ENCODE measurements at regions not wholly inside any gene's neighbourhood (a gene's known extent, or its start where the extent isn't known, plus 50 kb on each side); places are given as distances from the start of the nearest gene placed in this dataset.
"Not testable (repeated sequence)": the region's sequence is repeated elsewhere in the genome, so short reads cannot be mapped to it uniquely, and the experiment has no call there.

GRCh38 chr16:65827231-65827630 is 539.3 kb upstream of the CDH5 start:
- DNase-seq, result no peak

DNA sequence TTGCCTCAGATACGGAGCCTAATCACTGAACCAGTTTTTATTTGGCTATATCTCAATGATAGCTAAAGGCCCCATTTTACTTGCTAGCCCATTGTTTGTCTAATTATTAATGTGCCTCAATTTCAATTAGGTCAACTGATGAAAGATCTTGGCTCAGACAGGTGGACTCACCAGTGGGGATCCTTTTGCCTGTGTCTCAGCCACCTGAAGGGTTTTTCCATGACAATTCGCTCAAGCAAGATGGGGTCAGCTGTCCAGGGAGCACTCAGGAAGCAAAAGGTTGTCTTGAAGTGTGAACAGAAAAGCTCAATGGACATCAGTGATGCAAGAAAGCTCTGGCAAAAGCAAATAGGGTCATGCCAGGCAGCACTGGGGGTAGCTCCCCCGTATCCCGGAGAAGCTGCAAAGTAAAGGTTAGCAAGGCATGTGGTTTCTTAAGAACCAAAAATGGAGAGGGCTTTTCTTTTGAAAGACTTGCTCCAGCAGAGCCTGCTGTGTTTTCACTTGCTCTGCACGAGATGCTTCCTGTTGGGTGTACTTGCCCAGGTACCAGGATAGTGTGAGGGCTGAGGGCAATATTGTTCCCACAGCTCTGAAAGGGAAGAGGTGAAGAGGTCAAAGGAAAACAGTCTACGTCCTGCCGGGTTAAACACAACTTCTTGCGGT is 541.2 kb upstream of the CDH5 start:
- no peak for DNase-seq

DNA sequence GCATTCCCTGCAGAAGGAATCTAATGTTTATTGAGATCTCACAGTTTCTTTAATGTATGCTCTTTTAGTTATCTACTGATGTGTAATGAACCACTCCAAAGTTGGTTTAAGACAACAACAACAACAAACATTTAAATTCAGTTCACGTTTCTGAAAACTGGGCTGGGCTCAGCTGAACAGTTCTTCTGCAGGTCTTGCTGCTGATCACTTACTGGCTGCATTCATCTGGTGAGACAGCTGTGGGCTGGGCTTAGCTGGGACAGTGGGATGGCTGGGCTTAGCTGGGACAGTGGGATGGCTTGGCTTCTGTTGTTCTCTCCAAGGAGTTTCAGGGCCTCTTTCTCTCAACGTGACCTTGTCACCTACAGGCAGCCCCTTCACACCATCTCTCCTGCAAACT is 544.3 kb upstream of the CDH5 start:
- no peak for DNase-seq

GRCh38 chr16:65819136-65819898 is 547.2 kb upstream of the CDH5 start:
- DNase-seq, result no peak

GRCh38 chr16:65817799-65818198 is 548.7 kb upstream of the CDH5 start:
- no peak for DNase-seq

DNA sequence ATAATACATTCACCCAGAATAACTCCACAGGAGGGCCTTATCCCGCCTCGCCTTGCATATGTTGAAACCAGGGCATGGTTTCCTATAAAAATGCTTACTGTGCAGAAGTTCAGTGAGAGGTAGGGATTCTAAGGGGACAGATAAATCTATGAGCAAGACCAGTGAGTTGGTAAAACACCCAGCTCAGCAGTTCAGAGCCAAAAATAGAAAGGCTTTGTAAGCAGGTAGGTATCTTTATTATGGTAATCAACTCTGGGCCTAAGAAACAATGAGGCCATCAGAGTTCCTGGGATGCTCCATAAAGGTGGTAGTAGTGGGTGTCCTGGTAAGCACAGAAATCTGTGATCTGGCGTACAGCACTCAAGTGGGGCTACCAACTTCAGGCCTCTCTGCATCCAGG is 549.4 kb upstream of the CDH5 start:
- DNase-seq, result no peak

GRCh38 chr16:65816556-65816955 is 549.9 kb upstream of the CDH5 start:
- DNase-seq, result no peak

GRCh38 chr16:65815707-65816106 is 550.8 kb upstream of the CDH5 start:
- DNase-seq, result no peak

DNA sequence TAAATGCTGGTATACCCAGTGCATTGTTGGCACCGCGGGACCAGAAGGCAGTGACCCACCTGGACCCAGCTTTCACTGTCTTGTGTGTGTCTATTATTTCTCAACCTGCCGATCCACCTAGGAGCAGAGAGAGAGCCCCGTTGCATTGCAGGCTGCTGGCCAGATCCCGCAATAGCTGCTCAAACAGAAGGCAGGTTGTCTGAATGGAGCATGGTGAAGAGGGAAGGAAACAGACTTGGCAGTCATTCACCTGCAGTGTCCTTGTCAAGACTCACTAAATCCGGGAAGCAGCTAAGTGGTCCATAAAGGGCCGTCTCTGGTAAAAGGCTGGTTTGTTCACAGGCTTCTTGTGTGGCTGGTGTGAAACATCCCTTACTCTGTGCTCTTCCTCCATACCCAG is 552.6 kb upstream of the CDH5 start:
- not testable (repeated sequence) for DNase-seq

- DNase-seq, result no peak
Measured at GRCh38 chr16:65809627-65810026, 556.9 kb upstream of the CDH5 start.

GRCh38 chr16:65808790-65809189 is 557.7 kb upstream of the CDH5 start:
- no peak for DNase-seq

DNA sequence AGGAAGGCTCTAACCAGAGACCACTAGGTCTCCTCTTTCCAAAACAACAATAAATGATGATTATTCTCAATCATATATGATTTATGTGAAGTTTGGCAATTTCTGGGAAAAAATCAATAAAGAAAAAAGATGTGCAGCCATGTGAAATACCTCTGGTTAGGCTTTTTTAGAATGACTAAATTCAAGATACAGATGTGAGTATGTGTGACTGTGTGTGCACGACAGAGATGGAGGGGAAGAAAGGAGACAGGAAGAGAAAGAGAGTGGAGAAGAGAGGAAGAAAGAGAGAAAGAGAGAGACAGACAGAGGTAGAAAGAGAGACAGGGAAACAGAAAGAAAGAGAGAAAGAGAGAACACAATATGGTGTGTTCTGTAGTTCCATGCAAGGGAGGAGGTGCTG is 558.6 kb upstream of the CDH5 start:
- DNase-seq, result no peak

DNA sequence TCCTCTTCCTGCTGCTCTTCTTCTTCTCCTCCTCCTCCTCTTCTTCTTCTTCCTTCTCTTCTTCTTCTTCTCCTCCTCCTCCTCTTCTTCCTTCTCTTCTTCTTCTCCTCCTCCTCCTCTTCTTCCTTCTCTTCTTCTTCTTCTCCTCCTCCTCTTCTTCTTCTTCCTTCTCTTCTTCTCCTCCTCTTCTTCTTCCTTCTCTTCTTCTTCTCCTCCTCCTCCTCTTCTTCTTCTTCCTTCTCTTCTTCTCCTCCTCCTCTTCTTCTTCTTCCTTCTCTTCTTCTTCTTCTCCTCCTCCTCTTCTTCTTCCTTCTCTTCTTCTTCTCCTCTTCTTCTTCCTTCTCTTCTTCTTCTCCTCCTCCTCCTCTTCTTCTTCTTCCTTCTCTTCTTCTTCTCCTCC is 560.8 kb upstream of the CDH5 start:
- DNase-seq, result not testable (repeated sequence)

DNA sequence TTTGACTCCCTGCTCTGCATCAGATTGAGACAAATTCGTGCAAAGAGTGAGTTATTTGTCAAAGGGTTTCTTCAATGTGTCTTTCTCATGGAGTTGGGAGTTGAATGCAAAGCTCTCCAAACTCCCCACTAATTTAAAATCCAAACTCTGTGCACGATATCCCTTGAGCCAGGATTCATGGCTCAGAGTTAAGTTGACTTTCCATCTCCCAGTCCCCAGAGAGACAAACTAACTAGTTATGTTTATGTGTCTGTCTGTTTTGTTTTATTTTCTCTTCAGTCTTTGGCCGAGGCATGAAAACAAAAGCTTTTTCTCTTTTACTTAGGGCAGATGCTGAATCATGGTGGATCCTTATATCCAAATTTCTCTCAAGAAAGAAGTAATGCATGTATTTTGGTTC is 570.0 kb upstream of the CDH5 start:
- DNase-seq, result no peak

- DNase-seq, result no peak
Measured at GRCh38 chr16:65794973-65795372, 571.5 kb upstream of the CDH5 start.

DNA sequence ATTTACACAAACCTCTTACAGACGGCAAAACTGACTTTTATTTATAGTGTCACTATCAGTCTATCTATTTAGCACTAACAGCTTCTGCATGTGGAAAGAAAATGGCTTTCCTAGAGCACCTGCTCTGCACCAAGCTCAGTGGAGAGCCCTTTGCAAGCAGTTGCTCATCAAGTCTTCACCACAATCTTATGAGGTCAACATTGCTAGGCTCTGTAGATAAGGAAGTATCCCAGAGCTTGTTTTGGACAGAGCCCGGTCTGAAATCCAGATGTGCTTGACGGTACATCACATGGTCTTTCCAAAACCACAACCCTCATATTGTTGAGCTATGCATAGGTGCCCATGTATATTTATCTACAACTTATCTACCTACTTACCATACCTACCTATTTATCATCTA is 572.7 kb upstream of the CDH5 start:
- no peak for DNase-seq

DNA sequence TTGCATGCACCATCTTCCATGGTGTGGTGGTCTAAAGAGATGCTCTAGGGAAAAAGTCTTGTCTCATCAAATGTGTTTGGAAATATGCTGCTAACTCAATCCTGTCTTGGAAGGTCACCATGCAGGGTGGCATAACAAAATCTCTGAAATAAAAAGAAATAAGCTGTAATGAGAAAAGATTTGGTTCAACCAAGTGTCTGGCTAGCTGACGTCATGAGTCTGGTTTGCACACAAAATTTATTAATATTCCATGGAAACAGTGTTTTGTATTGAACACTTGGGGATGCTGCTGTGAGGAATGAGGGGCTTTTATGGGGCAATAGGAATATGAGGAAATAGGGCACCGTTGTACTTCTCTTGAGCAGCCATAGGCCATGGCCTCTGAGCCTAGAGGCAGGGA is 575.7 kb upstream of the CDH5 start:
- no peak for DNase-seq

DNA sequence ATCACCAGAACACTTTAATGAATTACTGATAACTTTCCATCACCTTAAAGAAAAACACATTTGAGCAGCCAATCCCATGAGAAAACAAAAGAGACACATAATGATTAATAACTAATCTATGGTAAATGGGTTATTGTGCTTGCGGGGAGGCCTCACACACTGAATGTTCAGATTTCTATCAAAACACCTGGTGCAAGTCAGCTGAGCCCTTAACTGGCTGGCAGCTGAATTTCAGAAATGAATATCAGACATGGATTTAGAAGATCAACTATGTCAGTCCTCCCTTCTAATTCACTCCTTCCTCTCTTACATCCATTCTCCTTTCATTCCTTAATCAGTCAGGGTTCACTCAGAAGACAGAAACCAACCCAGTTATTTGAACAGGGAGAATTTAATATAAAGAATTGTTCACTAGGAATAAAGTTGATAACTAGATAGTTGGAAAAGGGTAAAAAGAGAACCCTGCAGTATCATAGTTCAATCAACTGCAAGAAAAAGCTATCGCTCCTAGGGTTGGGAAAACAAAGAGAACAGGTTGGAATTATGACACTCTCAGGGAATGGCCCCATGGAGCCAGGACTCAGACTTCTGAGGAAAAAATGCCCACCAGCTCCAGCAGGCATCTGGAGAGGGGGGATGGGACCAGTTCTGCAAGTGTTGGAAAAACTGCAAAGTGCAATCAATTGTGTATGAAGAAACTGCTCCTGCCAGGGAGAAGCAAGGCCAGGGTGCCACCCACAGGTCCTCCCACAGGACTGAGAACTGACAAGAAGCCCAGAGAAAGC is 577.1 kb upstream of the CDH5 start:
- DNase-seq, result no peak

- DNase-seq, result no peak
Measured at GRCh38 chr16:65788434-65789140, 577.9 kb upstream of the CDH5 start.

DNA sequence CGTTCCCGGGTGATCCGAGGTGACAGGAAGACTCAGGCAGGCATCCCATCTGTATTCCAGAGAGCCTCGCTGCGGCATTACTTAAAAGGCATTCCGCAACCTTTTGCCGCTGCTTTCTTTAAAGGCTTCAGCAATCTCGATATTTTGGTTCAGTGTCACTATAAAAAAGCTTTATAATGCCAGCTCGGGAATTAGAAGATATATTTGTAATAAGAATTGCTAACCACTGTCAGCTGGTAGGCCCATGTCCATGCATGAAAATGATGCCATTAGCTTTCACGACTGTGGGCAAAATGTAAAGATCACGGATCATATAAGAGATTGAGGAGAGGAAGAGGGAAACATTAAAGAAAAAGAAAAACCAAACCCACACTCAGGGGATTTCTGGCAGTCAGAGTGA is 578.6 kb upstream of the CDH5 start:
- no peak for DNase-seq

GRCh38 chr16:65786916-65787315 is 579.6 kb upstream of the CDH5 start:
- no peak for DNase-seq

DNA sequence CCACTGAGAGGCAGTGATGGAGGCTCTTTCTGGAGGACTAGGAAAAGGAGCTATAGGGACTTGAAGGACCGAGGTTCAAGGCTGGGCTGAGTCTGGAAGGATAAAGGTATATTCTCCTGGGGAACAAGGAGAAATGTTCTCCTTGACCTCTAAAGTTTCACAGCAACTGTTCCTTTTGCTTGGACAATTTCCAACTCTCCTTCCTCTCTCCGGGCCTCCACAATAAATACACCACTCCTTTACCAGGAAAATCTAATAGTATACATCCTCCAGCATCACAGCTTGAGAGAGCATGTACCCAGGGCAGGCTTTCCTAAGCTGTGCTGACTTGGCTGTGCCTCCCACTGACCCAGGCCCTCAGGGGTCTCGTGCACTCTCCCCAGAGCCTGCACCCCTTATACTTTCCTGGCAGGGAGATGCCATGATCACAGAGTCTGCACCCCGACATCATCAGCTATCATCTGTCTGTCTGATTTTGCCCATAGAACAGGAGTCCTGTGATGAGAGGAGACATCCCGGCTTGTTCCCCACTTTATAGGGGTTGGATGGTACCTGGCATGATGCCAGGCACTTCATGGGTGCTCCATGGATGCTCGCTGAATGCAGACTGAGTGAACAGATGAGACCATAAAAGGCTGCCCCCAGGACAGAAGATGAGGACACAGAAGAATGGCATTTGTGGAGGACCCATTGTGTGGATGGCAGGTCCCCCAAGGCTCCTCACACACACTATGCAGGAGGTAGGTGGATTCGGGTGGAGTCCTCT is 582.6 kb upstream of the CDH5 start:
- DNase-seq, result no peak
